ENCODE measurements at regions not wholly inside any gene's neighbourhood (a gene's known extent, or its start where the extent isn't known, plus 50 kb on each side); places are given as distances from the start of the nearest gene placed in this dataset.

GRCh38 chr1:93779540-93780165 is 98.0 kb upstream of the BCAR3 start:
- peak in 2 of 4 donors; percentile 63 to 89 for ATAC-seq
- no peak for TF ChIP-seq POLR2A (IDR thresholded peaks at IDR 0.05)
- TF ChIP-seq CTCF (IDR thresholded peaks at IDR 0.05), result no peak
- no peaks in the 10 kb centered on the region for H3K9me3 ChIP-seq
- intact Hi-C loops (cut with DNase I), result no loop called here
- no peaks in the 10 kb centered on the region for H3K27me3 ChIP-seq
- 59 to 86% (median 73%) methylated on average over 4 of the region's 4 CpGs for WGBS, 4 donors
- H3K4me1 ChIP-seq, result peaks cover 0 to 5% (median 0%) of the 10 kb centered on the region in 12 donors
- no peak for DNase-seq
- no peak overlapping the region for H3K4me3 ChIP-seq
- H3K36me3 ChIP-seq, result no peaks in the 10 kb centered on the region
- H3K27ac ChIP-seq, result peak overlapping the region in 8 of 12 donors; percentile 31 to 61 (median 40)

- TF ChIP-seq POLR2A (IDR thresholded peaks at IDR 0.05) (no peak), CTCF (IDR thresholded peaks at IDR 0.05) (no peak)
- Histone ChIP-seq H3K27me3 (no peaks in the 10 kb centered on the region), H3K27ac (no peak overlapping the region), H3K4me3 (no peak overlapping the region), H3K9me3 (no peaks in the 10 kb centered on the region), H3K4me1 (peaks cover 0 to 5% (median 0%) of the 10 kb centered on the region in 12 donors), H3K36me3 (no peaks in the 10 kb centered on the region)
- intact Hi-C loops (cut with DNase I), result no loop called here
- 95 to 98% (median 97%) methylated on average over 2 of the region's 2 CpGs for WGBS, 4 donors
- ATAC-seq (no peak), DNase-seq (no peak)
These were observed 96.8 kb upstream of the BCAR3 start for GRCh38 chr1:93778457-93778856.

GRCh38 chr1:93777255-93777654 is 95.6 kb upstream of the BCAR3 start:
- 78 to 91% (median 84%) methylated on average over 2 of the region's 2 CpGs for WGBS, 4 donors
- Histone ChIP-seq H3K4me1 (peaks cover 0 to 5% (median 0%) of the 10 kb centered on the region in 12 donors), H3K27me3 (no peaks in the 10 kb centered on the region), H3K9me3 (no peaks in the 10 kb centered on the region), H3K4me3 (no peak overlapping the region), H3K36me3 (no peaks in the 10 kb centered on the region), H3K27ac (no peak overlapping the region)
- intact Hi-C loops (cut with DNase I), result no loop called here
- DNase-seq (no peak), ATAC-seq (no peak)
- TF ChIP-seq POLR2A (IDR thresholded peaks at IDR 0.05), result no peak
- no peak for TF ChIP-seq CTCF (IDR thresholded peaks at IDR 0.05)

- 86 to 93% (median 91%) methylated on average over 3 of the region's 3 CpGs for WGBS, 4 donors
- H3K4me1 ChIP-seq, result peaks cover 0 to 6% (median 0%) of the 10 kb centered on the region in 12 donors
- no peak for ATAC-seq
- TF ChIP-seq POLR2A (IDR thresholded peaks at IDR 0.05) (no peak), CTCF (IDR thresholded peaks at IDR 0.05) (no peak)
- H3K27me3 ChIP-seq, result no peaks in the 10 kb centered on the region
- H3K4me3 ChIP-seq, result no peak overlapping the region
- intact Hi-C loops (cut with DNase I), result no loop called here
- no peak for DNase-seq
- no peak overlapping the region for H3K27ac ChIP-seq
- no peaks in the 10 kb centered on the region for H3K9me3 ChIP-seq
- no peaks in the 10 kb centered on the region for H3K36me3 ChIP-seq
These were observed 95.1 kb upstream of the BCAR3 start for GRCh38 chr1:93776728-93777127.

Measured in heart left ventricle (tissue), 16 donors.